Neural progenitor cell (in vitro differentiated cells): ENCODE measurements at regions not wholly inside any gene's neighbourhood (a gene's known extent, or its start where the extent isn't known, plus 50 kb on each side); places are given as distances from the start of the nearest gene placed in this dataset.

ENCODE experiments used
- DNase-seq: peaks from one replicate; pipeline ENCODE4 v3.0.0-alpha.2; 2016; ENCODE audit warnings: low spot score
- H2AFZ ChIP-seq: fragments of 200-600 bp; sonication (generic); replicated peaks from 2 replicates; pipeline ENCODE4 v1.6.1; 2016; ENCODE audit warnings: antibody characterized with exemption
- H3F3A ChIP-seq: fragments of 200-600 bp; sonication (generic); 2 replicates; pipeline ENCODE4 v1.6.1; 2016; ENCODE audit warnings: antibody characterized with exemption, low read depth
- H3K27ac ChIP-seq: fragments of 200-600 bp; sonication (generic); 2 replicates; pipeline ENCODE4 v1.5.1; 2016; ENCODE audit warnings: mild to moderate bottlenecking
- H3K27me3 ChIP-seq: fragments of 200-600 bp; sonication (generic); 2 replicates; pipeline ENCODE4 v1.6.1; 2016; ENCODE audit warnings: mild to moderate bottlenecking, moderate library complexity
- H3K36me3 ChIP-seq: fragments of 200-600 bp; sonication (generic); 2 replicates; pipeline ENCODE4 v1.5.1; 2016
- H3K4me1 ChIP-seq: fragments of 200-600 bp; sonication (generic); 2 replicates; pipeline ENCODE4 v1.6.1; 2016; ENCODE audit warnings: mixed run types
- H3K4me2 ChIP-seq: fragments of 200-600 bp; sonication (generic); 2 replicates; pipeline ENCODE4 v1.6.1; 2016
- H3K4me3 ChIP-seq: fragments of 200-600 bp; sonication (generic); 2 replicates; pipeline ENCODE4 v1.5.1; 2016
- H3K79me2 ChIP-seq: fragments of 200-600 bp; sonication (generic); 2 replicates; pipeline ENCODE4 v1.6.1; 2016; ENCODE audit warnings: low read depth
- H3K9ac ChIP-seq: fragments of 200-600 bp; sonication (generic); 2 replicates; pipeline ENCODE4 v1.6.1; 2016
- H3K9me3 ChIP-seq: fragments of 200-600 bp; sonication (generic); 2 replicates; pipeline ENCODE4 v1.5.1; 2016; ENCODE audit warnings: low read depth
- H4K20me1 ChIP-seq: fragments of 200-600 bp; sonication (generic); 2 replicates; pipeline ENCODE4 v1.6.1; 2016; ENCODE audit warnings: low read depth
- H3K27ac Mint-ChIP-seq: 3 replicates; pipeline ENCODE4 v1.8.0; 2021; ENCODE audit warnings: mixed read lengths
- H3K27me3 Mint-ChIP-seq: 2 replicates; pipeline ENCODE4 v1.8.0; 2022; ENCODE audit warnings: low read depth, mild to moderate bottlenecking, inconsistent platforms, moderate library complexity, mixed read lengths; ENCODE audit not compliant: insufficient read depth
- H3K36me3 Mint-ChIP-seq: 3 replicates; pipeline ENCODE4 v1.8.0; 2021; ENCODE audit warnings: mixed read lengths
- H3K4me1 Mint-ChIP-seq: 3 replicates; pipeline ENCODE4 v1.8.0; 2021; ENCODE audit warnings: mixed read lengths
- H3K4me3 Mint-ChIP-seq: 3 replicates; pipeline ENCODE4 v1.8.0; 2021; ENCODE audit warnings: mild to moderate bottlenecking, moderate library complexity, mixed read lengths
- H3K9me3 Mint-ChIP-seq: 3 replicates; pipeline ENCODE4 v1.8.0; 2020; ENCODE audit warnings: mixed read lengths
- CTCF ChIP-seq: fragments of 200-600 bp; sonication (generic); IDR thresholded peaks from 2 replicates; pipeline ENCODE4 v1.5.1; 2017; ENCODE audit warnings: antibody characterized with exemption, mild to moderate bottlenecking
- EZH2 ChIP-seq: fragments of 200-600 bp; sonication (generic); IDR thresholded peaks from 2 replicates; pipeline ENCODE4 v1.6.1; 2017; ENCODE audit warnings: antibody characterized with exemption, mild to moderate bottlenecking, moderate library complexity
- EZH2phosphoT487 ChIP-seq: fragments of 200-600 bp; sonication (generic); IDR thresholded peaks from 2 replicates; pipeline ENCODE4 v1.6.1; 2017; ENCODE audit warnings: antibody characterized with exemption

DNA sequence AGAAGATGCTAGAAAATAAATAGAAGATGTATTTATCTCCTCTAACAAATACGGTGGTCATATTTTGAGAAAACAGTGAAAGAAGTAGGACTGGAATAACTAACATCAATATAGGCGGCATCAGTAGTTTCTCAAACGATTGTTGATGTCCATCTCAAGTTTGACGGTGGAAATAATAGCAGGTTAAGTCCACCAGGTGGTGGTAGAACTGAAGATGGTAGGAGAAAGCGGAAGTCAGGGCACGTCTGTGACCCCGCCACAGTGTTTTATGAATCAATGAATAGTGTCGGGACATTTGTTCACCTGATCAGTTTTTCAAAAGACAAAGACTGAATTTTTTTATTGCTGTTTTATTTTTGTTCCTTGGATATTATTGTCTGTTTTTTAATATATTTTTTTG is 706.4 kb upstream of the SLC10A2 start:
- Histone ChIP-seq H3K36me3 (no peaks in the 10 kb centered on the region), H2AFZ (no peak overlapping the region), H3K79me2 (no peaks in the 10 kb centered on the region), H3K4me1 (no peaks in the 10 kb centered on the region), H3K4me2 (no peak overlapping the region), H3K9ac (no peak overlapping the region), H3F3A (no peaks in the 10 kb centered on the region), H4K20me1 (no peaks in the 10 kb centered on the region), H3K9me3 (no peaks in the 10 kb centered on the region), H3K27ac (no peak overlapping the region), H3K4me3 (no peak overlapping the region), H3K27me3 (no peaks in the 10 kb centered on the region)
- DNase-seq = no peak
- TF ChIP-seq EZH2 = no peak
- TF ChIP-seq CTCF = peak; percentile 38
- H3K9me3 Mint-ChIP-seq = peaks cover 16% of the 10 kb centered on the region
- H3K27ac Mint-ChIP-seq = no peak overlapping the region
- H3K4me1 Mint-ChIP-seq = no peaks in the 10 kb centered on the region
- H3K36me3 Mint-ChIP-seq = peaks cover 3% of the 10 kb centered on the region
- peaks cover 2% of the 10 kb centered on the region for H3K27me3 Mint-ChIP-seq
- H3K4me3 Mint-ChIP-seq = no peak overlapping the region

DNA sequence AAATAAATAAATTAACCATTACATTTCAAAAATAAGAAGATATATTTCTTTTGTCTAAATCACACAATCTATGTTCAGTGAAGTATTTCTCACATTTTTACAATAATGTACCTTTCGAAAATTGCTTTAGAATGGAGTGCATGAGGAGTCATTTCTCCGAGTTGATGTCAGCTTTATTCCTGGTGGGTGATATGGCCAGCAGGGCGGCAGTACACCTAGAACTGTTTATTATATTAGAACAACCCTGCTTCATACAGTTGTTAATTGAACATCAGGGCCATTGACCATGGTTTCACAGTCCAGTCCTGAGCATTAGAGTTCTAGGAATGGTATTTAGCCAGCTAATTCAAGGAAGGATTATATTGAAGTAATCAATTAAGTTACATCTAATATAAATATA is 696.3 kb upstream of the SLC10A2 start:
- H3K36me3 Mint-ChIP-seq = no peaks in the 10 kb centered on the region
- TF ChIP-seq EZH2phosphoT487 (no peak), CTCF (peak; percentile 37)

DNA sequence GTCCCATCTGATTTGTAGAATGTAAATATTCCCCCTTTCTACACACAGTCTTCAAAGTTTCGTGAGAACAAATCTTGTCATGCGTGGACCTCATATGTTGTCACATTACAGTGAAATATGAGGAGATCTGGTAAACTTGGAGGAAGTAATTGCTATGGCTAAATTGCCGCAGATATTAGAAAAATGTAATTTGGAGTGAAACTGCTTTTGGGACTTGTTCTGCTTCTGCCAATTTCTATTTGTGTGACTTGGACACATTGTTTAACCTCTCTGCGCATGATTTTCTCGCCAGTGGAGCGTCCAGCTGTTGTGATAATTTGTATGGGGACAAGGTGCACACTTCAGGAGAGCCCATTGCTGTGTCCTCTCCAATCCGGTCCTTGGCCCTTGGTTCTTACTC is 693.1 kb upstream of the SLC10A2 start:
- no peaks in the 10 kb centered on the region for H4K20me1 ChIP-seq
- H3K36me3 ChIP-seq = no peaks in the 10 kb centered on the region
- H3K27me3 ChIP-seq = no peaks in the 10 kb centered on the region
- no peaks in the 10 kb centered on the region for H3K79me2 ChIP-seq
- DNase-seq = no peak
- no peak overlapping the region for H2AFZ ChIP-seq
- H3K9me3 Mint-ChIP-seq = no peaks in the 10 kb centered on the region
- no peak overlapping the region for H3K27ac Mint-ChIP-seq
- no peaks in the 10 kb centered on the region for H3K4me1 Mint-ChIP-seq
- no peaks in the 10 kb centered on the region for H3K9me3 ChIP-seq
- no peak overlapping the region for H3K4me3 Mint-ChIP-seq
- H3K9ac ChIP-seq = no peak overlapping the region
- H3K4me3 ChIP-seq = no peak overlapping the region
- H3K27me3 Mint-ChIP-seq = no peaks in the 10 kb centered on the region
- H3K27ac ChIP-seq = no peak overlapping the region
- no peaks in the 10 kb centered on the region for H3K4me1 ChIP-seq
- no peaks in the 10 kb centered on the region for H3K36me3 Mint-ChIP-seq
- no peak overlapping the region for H3K4me2 ChIP-seq
- no peaks in the 10 kb centered on the region for H3F3A ChIP-seq
- TF ChIP-seq EZH2phosphoT487 (no peak), EZH2 (no peak), CTCF (no peak)

More for the DNA sequence above, 696.3 kb upstream of the SLC10A2 start:
- Histone ChIP-seq H3K79me2 (no peaks in the 10 kb centered on the region), H3K9me3 (no peaks in the 10 kb centered on the region), H3K27me3 (no peaks in the 10 kb centered on the region), H3K4me2 (no peak overlapping the region), H3K27ac (no peak overlapping the region), H3K4me1 (no peaks in the 10 kb centered on the region), H2AFZ (no peak overlapping the region), H3K9ac (no peak overlapping the region), H3K36me3 (no peaks in the 10 kb centered on the region), H3K4me3 (no peak overlapping the region), H4K20me1 (no peaks in the 10 kb centered on the region), H3F3A (no peaks in the 10 kb centered on the region)
- no peak for DNase-seq
- Mint-ChIP-seq H3K9me3 (peaks cover 3% of the 10 kb centered on the region), H3K27me3 (no peaks in the 10 kb centered on the region), H3K4me3 (no peak overlapping the region), H3K4me1 (no peaks in the 10 kb centered on the region), H3K27ac (no peak overlapping the region)

GRCh38 chr13:103758222-103758621 is 692.0 kb upstream of the SLC10A2 start:
- H3K9me3 Mint-ChIP-seq = no peaks in the 10 kb centered on the region
- H3K27ac ChIP-seq = no peak overlapping the region
- no peak overlapping the region for H3K4me3 Mint-ChIP-seq
- TF ChIP-seq EZH2phosphoT487 (no peak), CTCF (no peak), EZH2 (no peak)
- no peak overlapping the region for H3K9ac ChIP-seq
- no peaks in the 10 kb centered on the region for H3K27me3 Mint-ChIP-seq
- H3K4me2 ChIP-seq = no peak overlapping the region
- no peaks in the 10 kb centered on the region for H3K79me2 ChIP-seq
- H2AFZ ChIP-seq = no peak overlapping the region
- no peaks in the 10 kb centered on the region for H3K4me1 ChIP-seq
- DNase-seq = no peak
- H3K9me3 ChIP-seq = no peaks in the 10 kb centered on the region
- H3K4me1 Mint-ChIP-seq = no peaks in the 10 kb centered on the region
- H3K4me3 ChIP-seq = no peak overlapping the region
- H3K27ac Mint-ChIP-seq = no peak overlapping the region
- no peaks in the 10 kb centered on the region for H3K36me3 ChIP-seq
- H3K36me3 Mint-ChIP-seq = no peaks in the 10 kb centered on the region
- no peaks in the 10 kb centered on the region for H3K27me3 ChIP-seq
- H3F3A ChIP-seq = no peaks in the 10 kb centered on the region
- no peaks in the 10 kb centered on the region for H4K20me1 ChIP-seq
